NAMALWA (cell line): ENCODE measurements at regions not wholly inside any gene's neighbourhood (a gene's known extent, or its start where the extent isn't known, plus 50 kb on each side); places are given as distances from the start of the nearest gene placed in this dataset.
"Not testable (repeated sequence)": the region's sequence is repeated elsewhere in the genome, so short reads cannot be mapped to it uniquely, and the experiment has no call there.

ENCODE experiments used
- DNase-seq: peaks from one replicate; pipeline ENCODE4 v3.0.0-alpha.2; 2015; ENCODE audit warnings: low spot score

GRCh38 chr5:176060472-176061268 is 92.6 kb upstream of the THOC3 start:
- DNase-seq: not testable (repeated sequence)

GRCh38 chr5:176061269-176061622 is 93.1 kb upstream of the THOC3 start:
- not testable (repeated sequence) for DNase-seq

GRCh38 chr5:176061660-176062059 is 93.5 kb upstream of the THOC3 start:
- not testable (repeated sequence) for DNase-seq

- not testable (repeated sequence) for DNase-seq
Measured at GRCh38 chr5:176066262-176066945, 98.3 kb upstream of the THOC3 start.

DNA sequence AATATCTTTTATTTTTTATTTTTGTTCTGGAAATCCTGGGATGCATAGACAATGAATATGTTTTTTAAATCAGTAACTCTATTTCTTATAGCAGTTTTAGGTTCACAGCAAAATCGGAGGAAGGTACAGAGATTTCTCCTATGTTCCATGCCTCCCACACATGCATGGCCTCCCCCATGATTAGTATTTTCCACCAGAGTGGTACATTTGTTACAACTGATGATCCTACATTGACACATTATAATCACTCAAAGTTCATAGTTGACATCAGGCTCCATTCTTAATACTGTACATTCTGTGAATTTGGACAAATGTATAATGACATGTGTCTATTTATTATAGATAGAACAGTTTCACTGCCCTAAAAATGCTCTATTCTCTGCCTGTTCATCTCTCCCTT is 99.0 kb upstream of the THOC3 start:
- DNase-seq: not testable (repeated sequence)

DNA sequence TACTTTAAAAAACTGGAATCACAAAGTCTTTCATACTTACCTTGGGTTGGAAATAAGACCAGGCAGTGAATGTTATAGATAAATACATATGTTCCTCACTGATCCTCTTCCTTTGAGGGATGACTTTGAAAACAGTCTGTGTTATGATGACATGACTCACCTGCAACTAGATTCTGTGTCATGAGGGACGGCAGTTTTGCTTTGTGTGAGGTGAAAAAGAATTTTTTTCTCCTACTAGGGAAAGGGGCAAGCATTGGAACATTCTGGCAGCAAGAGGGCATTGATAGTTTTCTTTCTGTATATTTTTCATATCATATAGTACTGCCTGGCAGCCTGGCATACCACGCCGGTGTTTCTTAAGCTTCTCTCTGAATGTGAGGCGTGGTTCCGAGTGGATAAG is 99.8 kb upstream of the THOC3 start:
- DNase-seq: not testable (repeated sequence)

DNA sequence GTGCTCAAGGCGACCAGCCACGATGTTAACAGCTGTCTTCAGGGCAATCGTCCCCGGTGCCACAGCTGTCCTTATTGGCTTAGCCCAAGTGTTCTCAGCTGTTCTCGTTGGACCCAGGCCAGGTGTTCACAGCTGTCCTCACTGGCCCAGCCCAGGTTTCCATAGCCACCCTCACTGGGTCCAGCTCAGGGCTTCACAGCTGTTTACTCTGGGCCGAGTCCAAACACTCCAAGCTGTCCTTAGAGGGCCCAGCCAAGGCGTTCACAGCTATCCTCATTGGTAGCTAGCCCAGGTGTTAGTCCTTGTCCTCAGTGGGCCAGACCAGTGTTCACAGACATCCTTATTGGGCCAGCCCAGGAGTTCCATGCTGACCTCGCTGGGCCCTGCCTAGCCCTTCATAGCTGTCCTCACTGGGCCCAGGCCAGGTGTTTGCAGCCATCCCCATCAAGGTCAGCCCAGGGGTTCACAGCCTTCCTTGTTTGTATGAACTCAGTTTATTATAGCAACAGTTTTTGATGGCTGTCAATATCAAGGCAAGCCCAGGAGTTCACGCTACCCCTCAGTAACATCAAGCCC is 106.0 kb upstream of the THOC3 start:
- not testable (repeated sequence) for DNase-seq

DNA sequence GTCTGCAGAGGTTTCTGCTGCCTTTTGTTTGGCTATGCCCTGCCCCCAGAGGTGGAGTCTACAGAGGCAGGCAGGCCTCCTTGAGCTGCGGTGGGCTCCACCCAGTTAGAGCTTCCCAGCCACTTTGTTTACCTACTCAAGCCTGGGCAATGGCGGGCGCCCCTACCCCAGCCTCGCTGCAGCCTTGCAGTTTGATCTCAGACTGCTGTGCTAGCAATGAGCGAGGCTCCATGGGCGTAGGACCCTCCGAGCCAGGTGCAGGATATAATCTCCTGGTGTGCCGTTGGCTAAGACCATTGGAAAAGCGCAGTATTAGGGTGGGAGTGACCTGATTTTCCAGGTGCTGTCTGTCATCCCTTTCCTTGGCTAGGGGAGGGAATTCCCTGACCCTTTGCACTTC is 115.6 kb upstream of the THOC3 start:
- DNase-seq: not testable (repeated sequence)

DNA sequence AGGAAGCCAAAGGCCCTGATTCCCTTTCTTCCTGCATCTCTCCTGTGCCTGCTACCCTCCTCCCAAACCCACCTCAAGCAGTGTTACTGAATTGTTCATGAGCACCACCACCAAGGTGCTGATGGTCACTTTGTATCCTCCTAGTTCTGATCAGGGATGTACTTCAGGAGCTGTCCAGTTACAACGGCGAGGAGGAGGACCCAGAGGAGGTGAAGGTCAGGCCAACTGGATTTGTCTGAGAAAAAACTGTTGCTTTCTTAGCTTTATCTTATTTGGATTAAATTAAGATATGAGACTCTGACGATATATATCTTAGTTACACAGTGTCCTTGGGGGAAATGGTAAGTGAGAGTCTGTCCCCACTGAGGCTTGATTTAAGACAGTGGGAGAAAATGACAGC is 135.0 kb upstream of the THOC3 start:
- not testable (repeated sequence) for DNase-seq

DNA sequence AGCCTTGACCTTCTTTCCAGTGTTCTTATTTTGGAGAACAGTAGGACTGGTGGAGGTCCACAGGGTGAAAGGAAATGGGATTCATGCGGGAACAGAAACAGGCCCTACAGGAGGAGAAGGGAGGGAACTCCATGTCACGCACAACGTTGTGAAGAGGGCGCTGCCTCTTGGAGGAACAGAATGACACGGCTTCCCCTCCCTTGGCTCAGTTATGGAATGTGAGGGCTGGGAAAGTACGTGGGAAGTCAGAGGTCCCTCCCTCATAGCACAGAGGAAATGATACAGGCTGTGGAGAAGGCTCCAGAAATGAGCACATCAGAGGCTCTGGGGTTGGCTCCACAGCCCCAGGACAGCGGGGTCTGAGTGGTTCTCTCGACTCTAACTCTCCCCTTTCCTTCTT is 125.3 kb upstream of the SIMC1 start:
- DNase-seq: not testable (repeated sequence)

- not testable (repeated sequence) for DNase-seq
Measured at GRCh38 chr5:176113673-176114335, 124.4 kb upstream of the SIMC1 start.

DNA sequence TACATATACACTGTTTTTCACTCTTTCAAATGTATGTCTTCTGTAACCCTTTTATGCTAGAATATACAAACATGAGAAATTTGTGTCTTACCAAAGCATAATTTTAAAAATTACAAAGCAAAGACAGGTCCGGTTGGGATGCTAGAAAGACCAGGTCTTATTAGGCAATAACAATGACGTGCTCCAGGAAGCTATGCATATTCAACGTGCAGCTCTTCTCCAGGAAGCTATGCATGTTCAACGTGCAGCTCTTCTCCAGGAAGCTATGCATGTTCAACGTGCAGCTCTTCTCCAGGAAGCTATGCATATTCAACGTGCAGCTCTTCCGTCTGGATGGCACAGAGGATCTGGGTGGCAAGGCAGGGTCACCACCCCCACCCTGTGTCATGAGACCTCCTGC is 123.4 kb upstream of the SIMC1 start:
- not testable (repeated sequence) for DNase-seq

GRCh38 chr5:176117699-176118238 is 120.5 kb upstream of the SIMC1 start:
- DNase-seq: not testable (repeated sequence)

DNA sequence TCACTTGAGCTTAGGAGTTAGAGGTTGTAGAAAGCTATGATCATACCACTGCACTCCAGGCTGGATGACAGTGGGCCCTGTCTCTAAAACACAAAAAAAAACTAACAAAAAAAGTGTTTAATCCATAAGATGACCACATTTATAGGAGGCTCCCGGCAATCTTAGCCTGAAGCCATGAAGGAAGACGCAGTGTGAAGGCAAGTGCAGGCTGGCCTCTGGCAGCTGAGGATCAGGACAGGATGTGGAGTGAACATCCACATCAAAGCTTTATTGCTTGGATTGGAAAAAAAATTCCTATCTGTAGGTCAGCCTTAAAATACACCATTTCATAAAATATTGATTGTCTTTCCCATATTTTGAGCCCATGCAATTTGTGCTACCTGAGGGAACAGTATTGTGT is 115.9 kb upstream of the SIMC1 start:
- DNase-seq: not testable (repeated sequence)

DNA sequence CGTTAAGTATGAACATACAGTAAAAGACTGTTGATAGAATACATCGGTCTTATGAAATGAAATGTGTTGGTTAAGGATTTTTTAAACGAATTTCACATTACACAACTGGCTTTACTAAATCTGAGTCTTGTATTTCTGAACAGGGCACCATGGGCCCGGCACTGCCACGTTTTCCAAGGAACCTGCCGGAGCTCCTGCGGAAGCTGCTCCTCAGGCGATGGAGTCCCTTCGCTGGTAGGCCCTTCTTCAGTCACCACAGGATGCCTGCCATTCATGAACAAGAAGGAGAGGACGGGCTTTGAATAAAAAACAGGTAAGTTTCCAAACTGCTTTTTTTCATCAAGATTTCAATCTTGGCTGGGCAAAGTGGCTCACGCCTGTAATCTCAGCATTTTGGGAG is 114.1 kb upstream of the SIMC1 start:
- not testable (repeated sequence) for DNase-seq

DNA sequence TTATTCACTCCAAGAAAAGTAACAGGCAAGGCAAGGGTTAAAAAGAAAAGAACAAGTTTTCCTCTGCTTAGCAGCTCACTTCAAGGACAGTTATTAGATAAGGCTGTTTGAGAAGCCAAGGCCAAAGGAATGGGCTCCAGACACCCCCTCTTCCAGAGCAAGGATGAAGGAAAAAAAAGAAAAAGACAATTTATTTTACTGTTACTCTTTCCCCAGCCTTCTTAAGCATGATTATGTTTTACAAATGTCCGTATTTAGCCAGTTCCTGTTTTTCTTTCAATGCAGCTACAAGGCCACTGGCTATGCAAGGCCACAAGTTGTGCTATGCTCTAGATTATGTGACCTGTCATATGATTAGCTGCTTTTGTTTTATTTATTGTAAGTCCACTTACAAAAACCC is 106.5 kb upstream of the SIMC1 start:
- DNase-seq: no peak

DNA sequence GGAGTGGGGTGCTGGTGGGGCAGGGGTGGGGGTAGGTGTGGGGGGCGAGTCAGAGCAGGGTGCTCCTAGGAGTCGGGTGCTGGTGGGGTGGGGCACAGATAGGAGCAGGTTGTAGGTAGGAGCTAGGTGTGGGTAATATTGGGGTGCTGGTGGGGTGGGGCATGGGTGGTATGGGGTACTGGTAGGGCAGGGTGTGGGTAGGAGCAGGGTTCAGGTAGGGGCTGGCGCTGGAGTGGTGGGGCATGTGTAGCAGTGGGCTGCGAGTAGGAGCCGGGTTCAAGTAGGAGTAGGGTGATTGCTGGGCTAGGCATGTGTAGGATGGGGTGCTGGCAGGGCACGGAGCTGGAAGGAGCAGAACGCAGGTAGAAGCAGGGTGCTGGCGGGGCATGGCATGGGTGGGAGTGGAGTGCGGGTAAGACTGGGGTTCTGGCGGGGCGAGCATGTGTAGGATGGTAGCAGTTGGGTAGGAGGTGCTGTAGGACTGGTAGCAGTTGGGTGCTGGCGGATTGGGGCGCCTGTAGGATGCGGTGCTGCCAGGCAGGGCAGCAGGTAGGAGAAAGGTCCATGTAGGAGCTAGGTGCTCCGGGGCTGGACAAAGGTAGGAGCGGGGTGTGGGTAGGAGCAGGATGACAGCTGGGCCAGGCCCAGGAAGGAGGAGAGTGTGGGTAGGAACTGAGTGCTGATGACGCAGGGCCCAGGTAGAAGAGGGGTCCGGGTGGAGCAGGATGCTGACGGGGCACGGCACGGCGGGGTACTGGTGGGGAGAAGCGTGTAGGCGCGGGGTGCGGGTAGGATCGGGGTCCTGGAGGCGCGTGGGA is 105.5 kb upstream of the SIMC1 start:
- DNase-seq: no peak

GRCh38 chr5:176133289-176133870 is 104.8 kb upstream of the SIMC1 start:
- no peak for DNase-seq

GRCh38 chr5:176133877-176134276 is 104.3 kb upstream of the SIMC1 start:
- no peak for DNase-seq

GRCh38 chr5:176134529-176135223 is 103.5 kb upstream of the SIMC1 start:
- DNase-seq: no peak
